Neural progenitor cell (in vitro differentiated cells): ENCODE measurements at regions not wholly inside any gene's neighbourhood (a gene's known extent, or its start where the extent isn't known, plus 50 kb on each side); places are given as distances from the start of the nearest gene placed in this dataset.
"Not testable (repeated sequence)": the region's sequence is repeated elsewhere in the genome, so short reads cannot be mapped to it uniquely, and the experiment has no call there.

Experiments used
- DNase-seq: peaks from one replicate; pipeline ENCODE4 v3.0.0-alpha.2; 2016; ENCODE audit warnings: low spot score
- H2AFZ ChIP-seq: fragments of 200-600 bp; sonication (generic); replicated peaks from 2 replicates; pipeline ENCODE4 v1.6.1; 2016; ENCODE audit warnings: antibody characterized with exemption
- H3F3A ChIP-seq: fragments of 200-600 bp; sonication (generic); 2 replicates; pipeline ENCODE4 v1.6.1; 2016; ENCODE audit warnings: antibody characterized with exemption, low read depth
- H3K27ac ChIP-seq: fragments of 200-600 bp; sonication (generic); 2 replicates; pipeline ENCODE4 v1.5.1; 2016; ENCODE audit warnings: mild to moderate bottlenecking
- H3K27me3 ChIP-seq: fragments of 200-600 bp; sonication (generic); 2 replicates; pipeline ENCODE4 v1.6.1; 2016; ENCODE audit warnings: mild to moderate bottlenecking, moderate library complexity
- H3K36me3 ChIP-seq: fragments of 200-600 bp; sonication (generic); 2 replicates; pipeline ENCODE4 v1.5.1; 2016
- H3K4me1 ChIP-seq: fragments of 200-600 bp; sonication (generic); 2 replicates; pipeline ENCODE4 v1.6.1; 2016; ENCODE audit warnings: mixed run types
- H3K4me2 ChIP-seq: fragments of 200-600 bp; sonication (generic); 2 replicates; pipeline ENCODE4 v1.6.1; 2016
- H3K4me3 ChIP-seq: fragments of 200-600 bp; sonication (generic); 2 replicates; pipeline ENCODE4 v1.5.1; 2016
- H3K79me2 ChIP-seq: fragments of 200-600 bp; sonication (generic); 2 replicates; pipeline ENCODE4 v1.6.1; 2016; ENCODE audit warnings: low read depth
- H3K9ac ChIP-seq: fragments of 200-600 bp; sonication (generic); 2 replicates; pipeline ENCODE4 v1.6.1; 2016
- H3K9me3 ChIP-seq: fragments of 200-600 bp; sonication (generic); 2 replicates; pipeline ENCODE4 v1.5.1; 2016; ENCODE audit warnings: low read depth
- H4K20me1 ChIP-seq: fragments of 200-600 bp; sonication (generic); 2 replicates; pipeline ENCODE4 v1.6.1; 2016; ENCODE audit warnings: low read depth
- H3K27ac Mint-ChIP-seq: 3 replicates; pipeline ENCODE4 v1.8.0; 2021; ENCODE audit warnings: mixed read lengths
- H3K27me3 Mint-ChIP-seq: 2 replicates; pipeline ENCODE4 v1.8.0; 2022; ENCODE audit warnings: low read depth, mild to moderate bottlenecking, inconsistent platforms, moderate library complexity, mixed read lengths; ENCODE audit not compliant: insufficient read depth
- H3K36me3 Mint-ChIP-seq: 3 replicates; pipeline ENCODE4 v1.8.0; 2021; ENCODE audit warnings: mixed read lengths
- H3K4me1 Mint-ChIP-seq: 3 replicates; pipeline ENCODE4 v1.8.0; 2021; ENCODE audit warnings: mixed read lengths
- H3K4me3 Mint-ChIP-seq: 3 replicates; pipeline ENCODE4 v1.8.0; 2021; ENCODE audit warnings: mild to moderate bottlenecking, moderate library complexity, mixed read lengths
- H3K9me3 Mint-ChIP-seq: 3 replicates; pipeline ENCODE4 v1.8.0; 2020; ENCODE audit warnings: mixed read lengths
- EZH2 ChIP-seq: fragments of 200-600 bp; sonication (generic); IDR thresholded peaks from 2 replicates; pipeline ENCODE4 v1.6.1; 2017; ENCODE audit warnings: antibody characterized with exemption, mild to moderate bottlenecking, moderate library complexity
- EZH2phosphoT487 ChIP-seq: fragments of 200-600 bp; sonication (generic); IDR thresholded peaks from 2 replicates; pipeline ENCODE4 v1.6.1; 2017; ENCODE audit warnings: antibody characterized with exemption
- TF ChIP-seq, protein P1 (sequence below): fragments of 200-600 bp; sonication (generic); IDR thresholded peaks from 2 replicates; pipeline ENCODE4 v1.5.1; 2017; ENCODE audit warnings: antibody characterized with exemption, mild to moderate bottlenecking

- Histone ChIP-seq H3K27ac (no peak overlapping the region), H4K20me1 (no peaks in the 10 kb centered on the region), H3F3A (no peaks in the 10 kb centered on the region), H3K4me2 (no peak overlapping the region), H3K9me3 (no peaks in the 10 kb centered on the region), H3K36me3 (no peaks in the 10 kb centered on the region), H3K4me1 (no peaks in the 10 kb centered on the region), H3K27me3 (no peaks in the 10 kb centered on the region), H3K79me2 (no peaks in the 10 kb centered on the region), H3K9ac (no peak overlapping the region), H3K4me3 (no peak overlapping the region), H2AFZ (no peak overlapping the region)
- no peaks in the 10 kb centered on the region for H3K27me3 Mint-ChIP-seq
- no peak overlapping the region for H3K4me3 Mint-ChIP-seq
- no peaks in the 10 kb centered on the region for H3K36me3 Mint-ChIP-seq
- TF ChIP-seq, protein P1, sequence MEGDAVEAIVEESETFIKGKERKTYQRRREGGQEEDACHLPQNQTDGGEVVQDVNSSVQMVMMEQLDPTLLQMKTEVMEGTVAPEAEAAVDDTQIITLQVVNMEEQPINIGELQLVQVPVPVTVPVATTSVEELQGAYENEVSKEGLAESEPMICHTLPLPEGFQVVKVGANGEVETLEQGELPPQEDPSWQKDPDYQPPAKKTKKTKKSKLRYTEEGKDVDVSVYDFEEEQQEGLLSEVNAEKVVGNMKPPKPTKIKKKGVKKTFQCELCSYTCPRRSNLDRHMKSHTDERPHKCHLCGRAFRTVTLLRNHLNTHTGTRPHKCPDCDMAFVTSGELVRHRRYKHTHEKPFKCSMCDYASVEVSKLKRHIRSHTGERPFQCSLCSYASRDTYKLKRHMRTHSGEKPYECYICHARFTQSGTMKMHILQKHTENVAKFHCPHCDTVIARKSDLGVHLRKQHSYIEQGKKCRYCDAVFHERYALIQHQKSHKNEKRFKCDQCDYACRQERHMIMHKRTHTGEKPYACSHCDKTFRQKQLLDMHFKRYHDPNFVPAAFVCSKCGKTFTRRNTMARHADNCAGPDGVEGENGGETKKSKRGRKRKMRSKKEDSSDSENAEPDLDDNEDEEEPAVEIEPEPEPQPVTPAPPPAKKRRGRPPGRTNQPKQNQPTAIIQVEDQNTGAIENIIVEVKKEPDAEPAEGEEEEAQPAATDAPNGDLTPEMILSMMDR: no peak
- no peak for TF ChIP-seq EZH2
- TF ChIP-seq EZH2phosphoT487: no peak
- H3K27ac Mint-ChIP-seq: no peak overlapping the region
- no peaks in the 10 kb centered on the region for H3K9me3 Mint-ChIP-seq
- no peak for DNase-seq
- H3K4me1 Mint-ChIP-seq: peaks cover 3% of the 10 kb centered on the region
Measured at GRCh38 chr5:89308606-89309040, 425.6 kb upstream of the MEF2C start.

DNA sequence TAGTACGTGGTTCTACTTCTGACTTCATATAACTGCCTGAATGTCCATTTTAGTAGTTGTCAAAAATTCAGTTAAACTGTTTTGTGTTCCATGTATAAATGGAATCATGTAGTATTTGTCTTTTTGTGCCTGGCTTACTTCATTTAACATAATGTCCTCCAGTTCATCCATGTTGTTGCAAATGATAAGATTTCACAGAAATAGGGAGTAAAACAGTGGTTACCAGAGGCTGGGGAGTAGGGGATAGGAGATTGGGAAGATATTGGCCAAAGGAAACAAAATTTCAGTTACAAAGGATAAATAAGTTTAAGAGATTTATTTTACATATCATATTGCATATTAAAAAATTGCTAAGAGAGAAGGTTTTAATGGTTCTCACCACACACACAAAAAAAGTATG lies 425.0 kb upstream of the MEF2C start:
- no peaks in the 10 kb centered on the region for H3F3A ChIP-seq
- Mint-ChIP-seq H3K4me1 (peaks cover under 1% of the 10 kb centered on the region), H3K4me3 (no peak overlapping the region), H3K27me3 (no peaks in the 10 kb centered on the region), H3K27ac (no peak overlapping the region), H3K36me3 (no peaks in the 10 kb centered on the region), H3K9me3 (no peaks in the 10 kb centered on the region)
- no peaks in the 10 kb centered on the region for H3K79me2 ChIP-seq
- no peak overlapping the region for H3K4me3 ChIP-seq
- no peaks in the 10 kb centered on the region for H3K9me3 ChIP-seq
- H3K27me3 ChIP-seq: no peaks in the 10 kb centered on the region
- no peaks in the 10 kb centered on the region for H3K4me1 ChIP-seq
- no peak overlapping the region for H2AFZ ChIP-seq
- H3K27ac ChIP-seq: no peak overlapping the region
- no peaks in the 10 kb centered on the region for H4K20me1 ChIP-seq
- DNase-seq: no peak
- no peak overlapping the region for H3K9ac ChIP-seq
- no peak overlapping the region for H3K4me2 ChIP-seq
- no peaks in the 10 kb centered on the region for H3K36me3 ChIP-seq
- TF ChIP-seq, protein P1: no peak
- TF ChIP-seq EZH2phosphoT487: no peak
- no peak for TF ChIP-seq EZH2

- not testable (repeated sequence) for H3K36me3 ChIP-seq, H4K20me1 ChIP-seq, H3K79me2 ChIP-seq, H3K4me1 Mint-ChIP-seq, H3K36me3 Mint-ChIP-seq, H3K9me3 Mint-ChIP-seq, DNase-seq, H3K9ac ChIP-seq, H3K27me3 Mint-ChIP-seq, H3K9me3 ChIP-seq, H3K4me2 ChIP-seq, H3K4me3 ChIP-seq, H2AFZ ChIP-seq, H3K4me1 ChIP-seq, H3K27ac ChIP-seq, H3K4me3 Mint-ChIP-seq, H3K27ac Mint-ChIP-seq, H3K27me3 ChIP-seq, H3F3A ChIP-seq
Measured at GRCh38 chr5:89307141-89307540, 424.2 kb upstream of the MEF2C start.

GRCh38 chr5:89303033-89303480 lies 420.1 kb upstream of the MEF2C start:
- Mint-ChIP-seq H3K4me3 (no peak overlapping the region), H3K9me3 (no peaks in the 10 kb centered on the region), H3K4me1 (no peaks in the 10 kb centered on the region), H3K27ac (no peak overlapping the region), H3K27me3 (no peaks in the 10 kb centered on the region), H3K36me3 (no peaks in the 10 kb centered on the region)
- H3K27ac ChIP-seq: no peak overlapping the region
- no peaks in the 10 kb centered on the region for H3K4me1 ChIP-seq
- H3K79me2 ChIP-seq: no peaks in the 10 kb centered on the region
- no peak for DNase-seq
- H3K27me3 ChIP-seq: no peaks in the 10 kb centered on the region
- H3K9me3 ChIP-seq: no peaks in the 10 kb centered on the region
- H3K4me3 ChIP-seq: no peak overlapping the region
- no peak overlapping the region for H2AFZ ChIP-seq
- H4K20me1 ChIP-seq: no peaks in the 10 kb centered on the region
- no peaks in the 10 kb centered on the region for H3F3A ChIP-seq
- no peak overlapping the region for H3K9ac ChIP-seq
- no peak overlapping the region for H3K4me2 ChIP-seq
- TF ChIP-seq, protein P1: no peak
- TF ChIP-seq EZH2 (no peak), EZH2phosphoT487 (no peak)
- H3K36me3 ChIP-seq: no peaks in the 10 kb centered on the region
